Medulla oblongata (tissue), 1 donor: ENCODE measurements at regions not wholly inside any gene's neighbourhood (a gene's known extent, or its start where the extent isn't known, plus 50 kb on each side); places are given as distances from the start of the nearest gene placed in this dataset.
A peak's percentile ranks its signal among the peaks of the same experiment; 100 is the strongest.

Source experiments
- DNase-seq: peaks from one replicate; pipeline ENCODE4 v3.0.0-alpha.2; 2015; ENCODE audit errors: extremely low spot score

DNA sequence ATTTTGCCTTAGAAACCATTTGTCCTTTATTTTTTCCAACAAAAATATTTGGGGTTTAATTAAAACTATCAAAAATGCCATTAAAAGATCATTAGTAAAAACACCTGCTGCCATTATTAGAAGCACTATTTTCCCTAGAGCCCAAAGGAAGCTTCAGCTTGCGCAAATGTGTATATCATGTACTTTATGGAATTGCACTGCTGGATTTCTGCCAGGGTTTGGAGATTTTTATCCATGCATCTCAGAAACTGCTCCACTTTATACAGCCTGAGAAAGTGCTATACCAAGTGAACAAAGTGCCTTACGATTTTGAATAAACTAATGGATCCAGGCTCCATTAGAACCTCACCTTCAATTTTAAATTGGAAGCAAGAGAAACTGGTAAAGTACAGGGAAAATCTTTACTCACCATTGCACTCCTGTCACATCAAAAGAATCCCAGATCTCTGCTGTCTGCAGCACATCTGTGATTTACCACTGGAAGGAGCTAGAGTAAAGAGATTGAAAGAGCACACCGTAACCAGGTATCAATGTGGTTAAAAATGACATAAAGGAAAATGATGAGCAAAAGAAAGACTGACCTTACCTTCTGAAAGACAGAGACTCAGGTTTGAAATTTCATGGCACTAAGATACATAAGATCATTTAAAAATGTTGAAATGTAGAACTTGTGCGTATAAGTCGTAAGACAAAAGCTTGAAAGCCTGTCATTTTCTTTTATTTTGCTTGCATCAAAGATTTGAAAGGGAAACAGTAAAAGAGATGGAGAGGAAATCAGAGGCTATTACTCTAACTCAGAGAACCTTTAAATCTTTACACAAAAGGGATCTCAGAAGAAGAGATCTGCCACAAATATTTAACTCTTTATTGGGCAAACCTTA lies 678.1 kb upstream of the GOT2 start:
- peak; percentile 31 for DNase-seq

DNA sequence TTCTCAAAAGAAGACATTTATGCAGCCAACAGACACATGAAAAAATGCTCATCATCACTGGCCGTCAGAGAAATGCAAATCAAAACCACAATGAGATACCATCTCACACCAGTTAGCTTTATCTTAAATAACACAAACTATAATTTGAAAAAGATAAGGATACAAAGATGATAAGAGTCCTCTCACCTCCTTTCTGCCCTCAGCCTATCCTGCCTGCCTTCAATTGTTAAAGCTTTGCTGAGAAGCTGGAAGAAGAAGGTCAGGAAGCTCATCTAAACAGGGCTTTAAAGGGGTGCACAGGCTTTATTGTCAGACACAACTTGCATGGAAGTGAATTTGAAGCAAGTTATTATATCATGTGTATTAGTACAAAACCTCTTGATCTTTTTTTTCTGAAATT lies 676.3 kb upstream of the GOT2 start:
- DNase-seq, result no peak

DNA sequence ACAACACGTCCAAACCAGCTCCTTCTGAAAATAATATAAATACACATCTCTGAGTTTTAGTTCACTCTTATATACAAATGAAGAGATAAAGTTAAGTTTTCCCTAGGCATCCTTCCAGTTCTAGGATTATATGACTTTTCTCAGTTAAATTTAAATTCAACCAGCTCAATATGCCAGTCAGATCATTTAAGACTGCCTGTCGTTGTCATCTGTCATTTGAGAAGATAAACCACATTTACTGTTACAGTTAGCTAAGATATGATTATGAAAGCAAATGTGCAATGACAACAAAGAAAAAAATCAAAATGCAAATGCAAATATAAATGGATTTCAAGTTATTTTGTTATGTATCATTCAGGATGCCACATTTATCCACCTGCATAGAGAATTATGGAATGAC lies 671.7 kb upstream of the GOT2 start:
- no peak for DNase-seq

DNA sequence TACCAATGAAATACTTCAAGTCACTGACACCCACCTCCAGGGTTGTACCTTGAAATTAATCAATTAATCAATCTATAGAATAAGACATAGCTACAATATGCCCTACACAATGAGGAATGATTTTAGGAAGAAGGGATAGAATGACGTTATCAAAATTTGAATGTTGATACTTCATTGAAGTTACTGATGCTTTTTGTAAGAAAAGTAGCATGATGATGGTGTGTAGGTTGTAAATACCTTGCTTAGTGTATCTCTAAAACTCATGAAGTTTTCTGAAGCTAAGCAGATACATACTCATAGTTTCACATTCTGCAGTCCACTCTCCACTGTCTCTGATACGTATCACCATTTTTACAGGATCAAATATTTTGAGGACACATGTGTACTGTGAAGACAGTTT lies 670.4 kb upstream of the GOT2 start:
- DNase-seq, result no peak

DNA sequence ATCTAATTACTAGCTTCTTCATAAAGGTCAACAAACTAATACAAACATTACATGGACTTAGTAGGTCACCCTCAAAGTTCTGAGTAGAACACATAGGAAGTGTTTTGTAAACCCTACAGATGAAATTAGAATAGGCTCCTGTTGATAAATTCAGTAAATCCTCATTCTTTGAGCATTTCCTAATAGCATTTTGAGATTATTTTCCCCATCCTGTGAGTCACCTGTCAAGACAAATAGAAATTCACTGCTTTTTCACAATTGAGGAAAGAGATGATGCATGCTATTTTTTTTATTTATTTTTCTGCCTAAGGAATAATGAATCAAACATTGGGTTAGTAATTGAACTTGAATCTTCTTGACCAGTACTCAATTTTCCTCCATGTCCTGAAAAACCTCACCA lies 666.7 kb upstream of the GOT2 start:
- no peak for DNase-seq

DNA sequence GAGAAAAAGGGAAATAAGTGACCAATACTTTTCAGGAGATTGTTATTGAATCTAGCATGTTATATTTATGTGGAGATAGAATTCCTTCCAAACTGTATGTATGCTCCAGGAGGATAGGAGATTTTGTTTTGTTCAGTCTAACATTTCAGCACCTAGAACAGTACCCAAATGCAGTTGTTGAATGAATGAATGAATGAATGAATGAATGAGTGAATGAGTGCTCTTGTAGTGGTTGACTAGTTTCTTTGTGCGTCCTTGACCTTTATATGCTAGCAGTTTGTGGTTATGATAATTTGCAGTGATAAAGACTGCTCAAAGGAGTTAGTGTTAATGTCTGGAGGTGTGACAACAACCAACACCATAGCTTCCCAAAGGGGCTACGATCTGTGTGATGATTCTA lies 663.5 kb upstream of the GOT2 start:
- DNase-seq, result no peak

DNA sequence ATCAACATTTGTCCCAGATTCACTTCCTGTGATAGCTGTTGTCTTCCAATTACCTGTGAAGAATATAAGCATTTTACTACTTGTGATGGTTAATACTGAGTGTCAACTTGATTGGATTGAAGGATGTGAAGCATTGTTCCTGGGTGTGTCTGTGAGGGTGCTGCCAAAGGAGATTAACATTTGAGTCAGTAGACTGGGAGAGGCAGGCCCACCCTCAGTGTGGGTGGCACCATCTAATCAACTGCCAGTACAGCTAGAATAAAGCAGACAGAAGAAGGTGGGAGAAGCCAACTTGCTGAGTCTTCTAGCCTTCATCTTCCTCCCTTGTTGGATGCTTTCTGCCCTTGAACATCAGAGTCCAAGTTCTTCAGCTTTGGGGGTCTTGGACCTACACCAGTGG lies 660.4 kb upstream of the GOT2 start:
- DNase-seq, result no peak

DNA sequence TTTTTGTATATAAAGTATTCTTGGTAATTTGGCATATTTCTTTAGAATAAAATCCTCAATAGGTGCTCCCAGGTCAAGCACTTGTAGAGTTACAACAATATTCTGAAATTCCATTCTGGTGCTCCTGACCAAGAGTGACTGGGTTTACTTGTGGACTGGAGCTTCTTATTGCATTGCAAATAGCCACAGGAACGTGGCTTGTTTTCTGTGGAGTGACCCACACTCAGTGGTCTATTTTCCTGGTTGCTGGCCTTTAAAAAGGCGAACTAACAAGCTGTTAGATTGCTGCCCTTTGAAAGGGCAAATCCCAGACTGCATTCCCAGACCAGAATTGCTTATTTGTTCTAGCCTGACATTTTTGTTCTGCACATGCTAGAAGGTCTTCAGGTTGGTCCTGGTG lies 658.8 kb upstream of the GOT2 start:
- no peak for DNase-seq

DNA sequence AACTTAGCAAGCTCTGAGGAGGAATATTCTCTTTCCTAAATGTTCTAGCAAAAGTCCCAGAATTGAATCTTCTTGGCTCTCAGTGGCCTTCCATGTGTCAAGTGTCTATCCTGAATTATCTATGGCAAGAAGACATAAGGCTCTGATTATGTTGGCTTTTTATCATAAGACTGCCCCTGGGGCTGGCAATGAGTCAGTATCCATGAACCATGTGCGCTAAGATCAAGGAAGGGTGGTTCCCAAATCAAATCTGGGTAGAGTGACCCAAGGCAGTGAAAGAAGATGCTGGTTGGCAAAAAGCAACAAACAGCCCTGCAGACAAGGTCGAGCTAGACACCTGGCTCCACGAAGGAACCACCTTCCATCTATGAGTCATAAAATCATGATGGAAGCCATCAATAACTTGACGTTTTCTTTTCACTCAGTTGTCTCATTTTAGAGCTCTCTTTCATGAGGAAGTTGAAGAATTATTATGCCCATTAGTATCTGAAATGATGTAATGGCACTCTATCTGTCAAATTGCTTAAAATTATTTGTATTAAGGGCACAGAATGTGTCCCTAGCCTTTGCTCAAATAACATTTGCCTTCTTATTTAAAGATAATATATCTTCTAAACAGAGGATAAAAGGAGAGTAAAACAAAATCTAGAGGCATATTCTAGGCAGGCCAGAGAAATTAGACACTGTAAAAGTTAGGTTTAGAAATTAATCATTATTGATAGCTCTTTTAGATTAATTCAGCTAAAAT lies 657.7 kb upstream of the GOT2 start:
- DNase-seq, result no peak

DNA sequence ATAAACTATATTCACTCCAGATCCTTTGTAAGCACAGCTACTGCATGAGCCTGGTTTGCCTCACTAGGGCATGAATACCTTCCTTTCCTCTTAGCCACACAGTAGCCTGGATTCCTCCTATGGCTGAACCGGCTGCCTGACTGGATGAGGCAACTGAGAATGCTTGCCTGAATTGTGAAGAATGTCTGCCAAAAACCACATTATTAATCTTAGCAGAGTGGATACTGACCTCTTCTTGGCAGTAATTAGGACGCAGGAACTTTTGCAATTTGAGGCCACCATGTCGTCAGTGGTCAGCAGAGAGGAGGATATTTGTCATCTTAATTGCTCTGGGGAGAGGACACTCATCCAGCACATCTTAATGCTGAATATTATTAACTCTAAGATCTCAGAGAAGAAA lies 651.8 kb upstream of the GOT2 start:
- DNase-seq, result no peak

DNA sequence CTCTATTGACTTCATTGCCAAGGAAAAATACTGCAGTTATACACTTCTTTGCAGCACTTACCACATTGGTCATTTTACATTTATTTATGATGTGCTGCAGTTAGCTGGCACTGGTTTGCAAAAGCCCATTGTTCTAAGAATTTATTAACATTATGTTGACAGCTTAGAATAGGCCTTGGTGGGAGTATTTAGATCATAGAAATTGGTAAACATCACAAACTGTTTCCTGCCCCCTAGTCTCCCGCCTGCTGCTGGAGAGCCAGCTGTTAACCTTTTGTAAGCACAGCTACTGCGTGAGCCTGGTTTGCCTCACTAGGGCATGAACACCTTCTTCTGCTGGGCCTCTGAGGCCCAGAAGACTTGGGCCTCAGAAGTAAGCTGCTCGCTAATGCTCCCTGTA lies 651.4 kb upstream of the GOT2 start:
- DNase-seq, result no peak

DNA sequence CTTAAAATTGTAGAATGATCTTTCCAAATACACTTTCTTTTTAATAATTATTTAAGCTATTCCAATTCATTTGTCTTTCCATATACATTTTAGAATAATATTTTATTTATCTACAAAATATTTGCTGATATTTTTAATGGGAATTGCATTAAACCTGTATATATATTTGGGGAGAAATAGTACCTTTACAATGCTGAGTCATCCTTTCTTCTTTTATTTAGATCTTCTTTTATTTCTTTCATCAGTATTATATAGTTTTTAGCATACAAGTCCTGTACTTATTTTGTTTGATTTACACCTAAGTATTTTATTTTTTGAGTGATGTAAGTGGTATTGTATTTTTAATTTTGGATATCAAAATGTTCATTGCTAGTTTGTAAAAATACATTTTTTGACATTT lies 639.5 kb upstream of the GOT2 start:
- DNase-seq, result no peak

DNA sequence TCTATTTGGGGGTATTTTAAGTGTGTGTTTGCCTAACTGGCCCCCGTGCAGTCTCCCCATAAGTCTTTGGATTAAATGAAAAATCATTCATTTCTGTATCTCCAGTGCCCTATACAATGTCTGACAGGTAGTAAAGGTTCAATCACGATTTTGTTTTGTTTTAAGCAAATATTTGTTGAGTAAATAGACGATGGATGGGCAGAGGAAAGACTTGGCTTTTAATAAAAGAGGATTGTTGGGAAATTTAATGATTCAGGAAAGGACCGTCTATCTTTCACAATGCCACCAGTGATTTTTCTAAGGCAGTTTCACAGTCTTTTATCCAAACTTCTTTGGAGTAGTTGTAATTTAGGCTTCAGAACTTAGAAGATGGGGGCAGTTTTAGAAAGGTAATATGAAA lies 636.6 kb upstream of the GOT2 start:
- no peak for DNase-seq

DNA sequence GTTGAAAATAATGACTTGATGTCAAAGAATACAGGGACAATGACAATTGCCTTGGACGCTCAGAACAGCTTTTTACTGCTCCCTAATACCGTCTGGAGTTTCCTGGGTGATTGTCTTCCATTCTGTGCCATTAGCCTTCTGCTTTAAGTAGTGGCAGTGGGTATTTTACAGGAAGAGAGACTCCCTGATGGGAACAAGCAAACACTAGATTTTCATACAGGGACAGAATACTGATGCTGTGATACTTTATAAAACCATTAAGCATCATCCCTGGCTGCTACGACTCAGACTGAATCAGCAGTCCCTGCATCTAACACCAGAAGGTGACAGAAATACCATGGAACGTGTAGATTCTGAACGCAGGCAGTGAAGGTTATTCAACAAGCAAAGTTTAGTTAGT lies 635.4 kb upstream of the GOT2 start:
- no peak for DNase-seq

DNA sequence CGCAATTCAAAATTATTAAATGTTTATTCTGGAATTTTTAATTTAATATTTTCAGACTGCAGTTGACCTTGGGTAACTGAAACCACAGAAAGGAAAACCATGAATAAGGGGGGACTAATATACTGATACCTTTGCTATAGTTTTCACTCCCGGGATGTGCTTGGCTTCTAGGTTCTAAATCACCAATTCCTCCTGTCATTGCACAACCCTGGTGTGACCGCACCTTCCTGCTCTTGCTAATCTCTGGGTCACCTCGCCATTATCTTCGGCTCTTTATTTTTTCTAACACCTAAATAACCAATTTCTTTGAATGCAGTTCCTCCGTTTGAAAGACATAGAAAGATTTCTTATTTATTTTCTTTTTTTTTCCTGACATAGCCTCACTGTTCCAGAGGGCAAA lies 634.5 kb upstream of the GOT2 start:
- DNase-seq, result no peak

DNA sequence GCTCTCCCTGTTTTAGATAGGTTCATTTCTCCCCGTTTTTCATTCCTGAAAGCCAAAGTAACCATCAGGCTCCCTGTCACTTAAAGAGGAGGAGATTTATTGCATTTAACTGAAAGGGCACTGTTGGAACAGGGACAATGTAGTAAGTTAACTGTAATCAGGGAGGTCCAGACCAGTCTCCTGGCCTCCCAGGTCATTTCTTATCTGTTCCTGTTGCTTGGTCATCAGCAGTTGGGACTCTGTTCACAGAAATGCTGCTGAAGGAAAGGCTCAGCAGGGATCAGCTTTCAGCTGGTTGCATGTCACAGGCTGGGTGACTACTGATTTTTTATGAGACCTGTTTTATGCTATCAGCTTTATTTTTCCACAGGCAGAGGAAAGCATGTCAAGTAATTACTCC lies 622.6 kb upstream of the GOT2 start:
- DNase-seq, result no peak

DNA sequence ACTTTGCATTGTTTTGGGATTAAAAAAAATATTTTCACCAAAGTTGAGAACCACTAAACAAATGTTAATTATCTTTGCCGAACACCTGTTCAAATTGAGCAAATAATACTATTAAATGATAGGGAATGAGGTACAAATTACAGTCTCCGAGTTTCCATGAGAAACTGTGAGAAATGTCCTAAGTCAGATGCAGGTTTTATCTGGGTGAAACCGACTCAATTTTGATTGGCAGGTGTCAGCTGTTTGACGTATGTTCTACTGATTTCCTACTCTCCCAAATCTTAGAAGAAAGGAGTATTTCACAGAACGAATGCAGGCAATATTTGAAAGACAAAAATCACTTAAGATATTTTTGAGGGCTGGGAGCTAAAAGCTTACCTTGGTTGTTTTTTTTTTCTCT lies 622.0 kb upstream of the GOT2 start:
- DNase-seq, result no peak

DNA sequence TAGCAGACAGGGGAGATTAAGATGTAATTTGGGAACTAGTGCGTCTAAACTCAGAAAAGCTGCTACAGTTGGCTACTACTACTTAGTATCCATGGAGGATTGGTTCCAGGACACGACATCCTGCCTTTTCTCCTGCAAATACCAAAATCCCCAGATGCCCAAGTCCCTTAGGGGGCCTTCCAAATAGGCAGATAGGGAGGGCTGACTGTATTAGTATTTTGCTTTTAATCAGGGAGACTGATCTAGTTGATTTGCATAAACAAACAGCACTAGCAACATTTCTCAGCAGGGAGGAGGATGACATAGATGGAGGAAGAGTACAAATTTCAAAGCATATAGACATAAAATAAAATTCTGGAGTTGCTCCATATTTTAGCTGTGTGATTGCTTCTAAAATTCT lies 621.6 kb upstream of the GOT2 start:
- DNase-seq, result no peak

DNA sequence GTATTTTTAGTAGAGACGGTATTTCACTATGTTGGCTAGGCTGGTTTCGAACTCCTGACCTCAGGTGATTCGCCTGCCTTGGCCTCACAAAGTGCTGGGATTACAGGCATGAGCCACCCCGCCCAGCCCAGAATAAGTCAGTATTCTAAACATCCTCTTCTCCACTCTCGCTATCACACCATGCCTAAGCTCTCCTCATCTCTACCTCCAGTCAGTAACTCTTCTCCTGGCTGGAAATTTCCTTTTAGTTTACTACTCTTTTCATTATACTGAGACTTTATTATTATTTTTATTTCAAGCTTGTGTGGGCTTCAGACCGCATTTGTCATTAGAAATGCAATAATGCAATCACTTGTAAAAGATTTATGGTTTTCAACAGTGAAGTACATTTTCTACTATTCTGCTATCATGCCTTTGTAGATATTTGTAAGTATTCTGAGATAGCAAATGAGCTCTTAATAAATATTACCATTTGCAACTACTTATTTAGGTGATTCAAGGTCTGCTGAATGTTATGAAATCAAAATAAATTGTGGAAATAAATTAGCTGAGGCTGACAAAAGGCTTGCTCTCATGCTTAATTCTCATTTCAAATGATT lies 617.3 kb upstream of the GOT2 start:
- no peak for DNase-seq

DNA sequence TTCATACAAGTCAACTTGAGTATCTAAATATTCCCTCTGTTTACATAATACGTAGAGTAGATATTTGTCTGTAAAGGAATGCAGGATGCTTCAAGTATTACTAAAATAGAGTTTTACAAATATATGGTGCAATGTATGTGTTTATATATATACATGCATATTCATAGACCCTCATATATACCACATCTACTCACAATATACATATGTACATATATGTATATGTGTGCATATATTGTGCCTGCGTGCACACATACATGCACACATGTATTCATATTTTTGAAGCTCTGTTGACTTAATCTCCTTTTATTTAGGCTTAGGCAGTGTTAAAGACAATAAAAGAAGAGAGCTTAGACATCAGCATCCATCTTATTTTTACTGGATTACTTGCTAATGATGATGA lies 616.6 kb upstream of the GOT2 start:
- no peak for DNase-seq

DNA sequence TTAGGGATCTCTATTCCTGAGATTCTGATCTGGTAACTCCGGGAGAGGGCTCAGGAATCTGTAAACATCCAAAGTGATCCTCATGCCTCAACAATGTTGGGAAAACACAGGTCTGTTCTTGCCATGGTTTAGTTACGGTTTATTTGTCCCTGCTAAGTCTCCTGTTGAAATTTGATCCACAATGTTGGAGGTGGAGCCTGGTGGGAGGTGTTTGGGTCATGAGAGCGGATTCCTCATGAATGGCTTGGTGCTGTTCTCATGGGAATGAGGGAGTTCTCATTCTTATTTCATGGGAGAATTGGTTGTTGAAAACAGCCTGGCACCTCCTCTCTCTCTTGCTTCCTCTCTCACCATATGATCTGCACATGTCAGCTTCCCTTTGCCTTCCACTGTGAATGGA lies 608.6 kb upstream of the GOT2 start:
- no peak for DNase-seq

DNA sequence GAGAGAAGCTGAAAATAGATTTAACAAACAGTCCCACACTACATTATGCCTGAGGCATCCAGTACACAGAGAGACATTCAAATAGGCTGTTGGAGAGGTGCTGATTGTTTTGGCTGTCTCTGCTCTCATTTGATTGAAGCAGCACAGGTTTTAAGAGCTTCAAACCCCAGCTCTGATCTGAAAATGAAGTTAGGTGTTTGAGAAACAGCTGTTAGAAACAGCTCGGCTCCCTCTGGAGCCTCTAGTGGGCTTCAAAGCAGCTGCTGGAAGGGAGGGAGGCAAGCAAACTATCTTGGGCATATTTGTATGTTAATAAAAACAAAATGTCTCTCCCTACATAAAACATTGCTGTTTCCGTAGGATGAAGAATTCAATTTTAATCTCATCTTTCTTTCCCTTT lies 607.3 kb upstream of the GOT2 start:
- DNase-seq, result no peak

DNA sequence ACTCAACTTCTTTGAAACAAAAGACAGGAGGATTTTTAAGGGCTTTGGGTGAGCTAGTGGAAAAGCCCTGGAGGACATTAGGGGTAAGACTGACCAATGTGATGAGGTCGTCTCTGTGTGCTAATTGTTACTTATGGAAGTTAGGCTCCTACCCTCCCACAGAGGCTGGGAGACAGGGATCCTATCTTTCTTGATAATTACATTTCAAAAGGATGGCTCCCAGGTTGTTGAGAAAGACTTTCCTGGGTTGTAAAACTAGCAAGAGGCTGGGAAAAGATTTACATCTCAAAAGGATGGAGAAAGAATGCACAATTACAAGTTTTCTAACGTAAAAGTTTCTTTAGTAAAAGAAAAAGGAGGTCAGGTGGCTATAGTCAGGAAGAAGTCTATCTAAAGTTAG lies 605.8 kb upstream of the GOT2 start:
- DNase-seq, result no peak
